ENCODE measurements at regions not wholly inside any gene's neighbourhood (a gene's known extent, or its start where the extent isn't known, plus 50 kb on each side); places are given as distances from the start of the nearest gene placed in this dataset.

GRCh38 chr12:90181216-90181615 is 472.6 kb upstream of the ATP2B1 start:
- no peaks in the 10 kb centered on the region for H3F3A ChIP-seq (ENCODE audit: insufficient read depth, low read length, poor library complexity, severe bottlenecking)
- H3K27ac ChIP-seq (ENCODE audit: low read length), result no peak overlapping the region
- no peak overlapping the region for H2AFZ ChIP-seq (ENCODE audit: low read depth, low read length)
- H3K36me3 ChIP-seq (ENCODE audit: insufficient read depth, low read length), result no peaks in the 10 kb centered on the region
- H3K4me2 ChIP-seq (ENCODE audit: low read length), result no peak overlapping the region
- no peak overlapping the region for H3K9ac ChIP-seq (ENCODE audit: low read length)
- no peaks in the 10 kb centered on the region for H3K79me2 ChIP-seq (replicated peaks; ENCODE audit: insufficient read depth, low read length)
- no peaks in the 10 kb centered on the region for H4K20me1 ChIP-seq (ENCODE audit: insufficient read depth)
- no peaks in the 10 kb centered on the region for H3K9me2 ChIP-seq (ENCODE audit: insufficient read depth, low read length)
- H3K9me3 ChIP-seq (ENCODE audit: low read length), result no peaks in the 10 kb centered on the region
- H3K4me3 ChIP-seq (ENCODE audit: low read length), result no peak overlapping the region
- TF ChIP-seq SMC3 (conservative IDR thresholded peaks at IDR 0.05; ENCODE audit: poor library complexity), result no peak
- TF ChIP-seq CTCF (IDR thresholded peaks at IDR 0.05; ENCODE audit: poor library complexity, severe bottlenecking), result no peak
- no peak for TF ChIP-seq MXI1 (conservative IDR thresholded peaks at IDR 0.05; ENCODE audit: poor library complexity, severe bottlenecking)
- TF ChIP-seq TAF1 (IDR thresholded peaks at IDR 0.05; ENCODE audit: low read depth), result no peak
- TF ChIP-seq POLR2AphosphoS5 (IDR thresholded peaks at IDR 0.05), result no peak
- TF ChIP-seq EP300 (conservative IDR thresholded peaks at IDR 0.05; ENCODE audit: poor library complexity, severe bottlenecking), result no peak
- no peak for TF ChIP-seq REST (IDR thresholded peaks at IDR 0.05; ENCODE audit: borderline replicate concordance)
- no peak for TF ChIP-seq EZH2 (IDR thresholded peaks at IDR 0.05; ENCODE audit: borderline replicate concordance, insufficient read depth, low read length, poor library complexity, severe bottlenecking)
- no peak for TF ChIP-seq RAD21 (conservative IDR thresholded peaks at IDR 0.05)
- H3K27me3 ChIP-seq (ENCODE audit: insufficient read depth, low read depth, low read length), result no peaks in the 10 kb centered on the region

- H3K4me2 ChIP-seq (ENCODE audit: low read length), result peak overlapping the region; percentile 68
- H3K27ac ChIP-seq (ENCODE audit: low read length), result peak overlapping the region; percentile 91
Measured at GRCh38 chr12:90174956-90175355, 466.3 kb upstream of the ATP2B1 start.

More at GRCh38 chr12:90174956-90175355, 466.3 kb upstream of the ATP2B1 start:
- H3K79me2 ChIP-seq (replicated peaks; ENCODE audit: insufficient read depth, low read length), result no peaks in the 10 kb centered on the region
- H3K9me3 ChIP-seq (ENCODE audit: low read length), result no peaks in the 10 kb centered on the region
- no peak overlapping the region for H3K9ac ChIP-seq (ENCODE audit: low read length)
- H4K20me1 ChIP-seq (ENCODE audit: insufficient read depth), result no peaks in the 10 kb centered on the region
- no peaks in the 10 kb centered on the region for H3K9me2 ChIP-seq (ENCODE audit: insufficient read depth, low read length)
- no peak for TF ChIP-seq REST (IDR thresholded peaks at IDR 0.05; ENCODE audit: borderline replicate concordance)
- no peak for TF ChIP-seq EP300 (conservative IDR thresholded peaks at IDR 0.05; ENCODE audit: poor library complexity, severe bottlenecking)
- TF ChIP-seq CTCF (IDR thresholded peaks at IDR 0.05; ENCODE audit: poor library complexity, severe bottlenecking), result no peak
- no peak for TF ChIP-seq TAF1 (IDR thresholded peaks at IDR 0.05; ENCODE audit: low read depth)
- TF ChIP-seq MXI1 (conservative IDR thresholded peaks at IDR 0.05; ENCODE audit: poor library complexity, severe bottlenecking), result no peak
- no peak for TF ChIP-seq EZH2 (IDR thresholded peaks at IDR 0.05; ENCODE audit: borderline replicate concordance, insufficient read depth, low read length, poor library complexity, severe bottlenecking)
- no peak for TF ChIP-seq SMC3 (conservative IDR thresholded peaks at IDR 0.05; ENCODE audit: poor library complexity)
- TF ChIP-seq RAD21 (conservative IDR thresholded peaks at IDR 0.05), result no peak
- TF ChIP-seq POLR2AphosphoS5 (IDR thresholded peaks at IDR 0.05), result no peak
- no peaks in the 10 kb centered on the region for H3K36me3 ChIP-seq (ENCODE audit: insufficient read depth, low read length)
- peak overlapping the region; percentile 49 for H3K4me3 ChIP-seq (ENCODE audit: low read length)
- H2AFZ ChIP-seq (ENCODE audit: low read depth, low read length), result peak overlapping the region; percentile 10
- peaks cover 4% of the 10 kb centered on the region for H3F3A ChIP-seq (ENCODE audit: insufficient read depth, low read length, poor library complexity, severe bottlenecking)
- H3K27me3 ChIP-seq (ENCODE audit: insufficient read depth, low read depth, low read length), result no peaks in the 10 kb centered on the region

All from neural cell (in vitro differentiated cells).